SK-N-SH (cell line): ENCODE measurements at regions not wholly inside any gene's neighbourhood (a gene's known extent, or its start where the extent isn't known, plus 50 kb on each side); places are given as distances from the start of the nearest gene placed in this dataset.

Source experiments
- CTCF ChIA-PET: fragments of 300-600, 350-600 bp; formaldehyde crosslinking; extraction: SDS; loops from one replicate; lab custom pipeline; 2021; lab: Yijun Ruan, JAX
- POLR2A ChIA-PET: fragments of 350-600 bp; sonication (Branson Sonifier 250); formaldehyde crosslinking; extraction: SDS; loops from one replicate; lab custom pipeline; 2020; ENCODE audit warnings: antibody characterized with exemption, inconsistent platforms; lab: Yijun Ruan, JAX
- DNase-seq: peaks from one replicate; pipeline ENCODE4 v3.0.0; 2012
- H2AFZ ChIP-seq: fragments of 200-600 bp; sonication (generic); 2 replicates; pipeline ENCODE4 v1.8.1; 2016; ENCODE audit warnings: antibody characterized with exemption, mild to moderate bottlenecking, low read depth
- H3F3A ChIP-seq: fragments of 200-600 bp; sonication (generic); replicated peaks from 2 replicates; pipeline ENCODE3; 2016; ENCODE audit warnings: antibody characterized with exemption, mild to moderate bottlenecking; ENCODE audit not compliant: insufficient read depth
- H3K27ac ChIP-seq, 2 experiments: fragments of 200-500 bp in 1 of 2; fragments of 200-600 bp in 1 of 2; sonication (Bioruptor generic) in 1 of 2; sonication (generic), shearing (Covaris generic) in 1 of 2; 2 replicates each; pipeline versions ENCODE4 v1.5.1 to v1.6.1; 2014 to 2016; ENCODE audit warnings: low read depth in 2 of 2, inconsistent platforms in 1 of 2, low read length in 1 of 2, mild to moderate bottlenecking in 1 of 2, mixed read lengths in 1 of 2
- H3K27me3 ChIP-seq: fragments of 200-600 bp; sonication (generic), shearing (Covaris generic); 2 replicates; pipeline ENCODE4 v1.6.1; 2016; ENCODE audit warnings: mixed run types; ENCODE audit not compliant: insufficient read depth
- H3K36me3 ChIP-seq, 2 experiments: fragments of 200-500 bp in 1 of 2; fragments of 200-600 bp in 1 of 2; sonication (Bioruptor generic) in 1 of 2; sonication (generic) in 1 of 2; replicated peaks in 1 of 2; 2 replicates each; pipeline versions ENCODE3 to v1.5.1; 2014 to 2016; ENCODE audit warnings: low read length in 1 of 2, mild to moderate bottlenecking in 1 of 2; ENCODE audit not compliant: insufficient read depth in 2 of 2, control insufficient read depth in 1 of 2
- H3K4me1 ChIP-seq, 2 experiments: fragments of 200-500 bp in 1 of 2; fragments of 200-600 bp in 1 of 2; sonication (Bioruptor generic) in 1 of 2; sonication (generic), shearing (Covaris generic) in 1 of 2; 2 replicates each; pipeline versions ENCODE4 v1.5.1 to v1.6.1; 2014 to 2016; ENCODE audit warnings: low read depth in 1 of 2, low read length in 1 of 2, mixed run types in 1 of 2; ENCODE audit not compliant: insufficient read depth in 2 of 2, control insufficient read depth in 1 of 2
- H3K4me2 ChIP-seq: fragments of 200-600 bp; sonication (generic), shearing (Covaris generic); 2 replicates; pipeline ENCODE4 v1.6.1; 2017; ENCODE audit warnings: mixed run types
- H3K4me3 ChIP-seq, 2 experiments: fragments of 200-500 bp in 1 of 2; fragments of 200-600 bp in 1 of 2; sonication (Bioruptor generic) in 1 of 2; sonication (generic), shearing (Covaris generic) in 1 of 2; 2 replicates each; pipeline versions ENCODE4 v1.5.1 to v1.8.1; 2014 to 2016; ENCODE audit warnings: low read depth in 2 of 2, inconsistent platforms in 1 of 2, low read length in 1 of 2, mild to moderate bottlenecking in 1 of 2, mixed read lengths in 1 of 2, moderate library complexity in 1 of 2
- H3K79me2 ChIP-seq: fragments of 200-600 bp; sonication (generic); 2 replicates; pipeline ENCODE4 v1.8.1; 2017; ENCODE audit warnings: mild to moderate bottlenecking; ENCODE audit not compliant: insufficient read depth
- H3K9ac ChIP-seq: fragments of 200-600 bp; sonication (generic); 2 replicates; pipeline ENCODE4 v1.6.1; 2017; ENCODE audit warnings: mixed run types
- H3K9me2 ChIP-seq: fragments of 200-600 bp; sonication (generic); 2 replicates; pipeline ENCODE4 v1.6.1; 2017; ENCODE audit warnings: mixed run types
- H3K9me3 ChIP-seq: fragments of 200-600 bp; sonication (generic); 2 replicates; pipeline ENCODE4 v1.6.1; 2017; ENCODE audit warnings: mixed run types, mild to moderate bottlenecking, moderate library complexity
- H4K20me1 ChIP-seq: fragments of 200-600 bp; sonication (generic); 2 replicates; pipeline ENCODE4 v1.6.1; 2017; ENCODE audit warnings: mild to moderate bottlenecking, mixed run types; ENCODE audit not compliant: insufficient read depth
- CTCF ChIP-seq: fragments of 200-600 bp; sonication (generic); IDR thresholded peaks from 2 replicates; pipeline ENCODE4 v1.6.1; 2017; ENCODE audit warnings: antibody characterized with exemption, mild to moderate bottlenecking, moderate library complexity
- ELF1 ChIP-seq: IDR thresholded peaks from 2 replicates; pipeline ENCODE4 v1.4.0; 2012
- EP300 ChIP-seq, 2 experiments: IDR thresholded peaks; 2 replicates each; pipeline versions ENCODE4 v1.4.0 to v1.6.1; 2012; ENCODE audit warnings: borderline replicate concordance in 1 of 2, low read depth in 1 of 2, low read length in 1 of 2
- FOXJ3 ChIP-seq: sonication (generic); formaldehyde crosslinking; IDR thresholded peaks from 2 replicates; pipeline ENCODE4 v1.5.1; 2020; ENCODE audit warnings: mild to moderate bottlenecking, missing genetic modification reagents
- GABPA ChIP-seq: IDR thresholded peaks from 2 replicates; pipeline ENCODE4 v1.4.0; 2012; ENCODE audit warnings: low read depth, mild to moderate bottlenecking
- GATA2 ChIP-seq: sonication (generic); formaldehyde crosslinking; IDR thresholded peaks from 2 replicates; pipeline ENCODE4 v1.5.0; 2020; ENCODE audit warnings: mild to moderate bottlenecking, missing genetic modification reagents
- IRF3 ChIP-seq: fragments of 150-350 bp; IDR thresholded peaks from 2 replicates; pipeline ENCODE4 v1.6.1; 2016; ENCODE audit warnings: mild to moderate bottlenecking, low read depth, low read length
- MAX ChIP-seq: IDR thresholded peaks from 2 replicates; pipeline ENCODE4 v1.4.0; 2012; ENCODE audit warnings: low read depth
- MXI1 ChIP-seq: IDR thresholded peaks from 2 replicates; pipeline ENCODE4 v1.6.1; 2012; ENCODE audit warnings: mild to moderate bottlenecking, low read depth, low read length, improper control_type of control experiment
- NFIC ChIP-seq: IDR thresholded peaks from 2 replicates; pipeline ENCODE4 v1.4.0; 2012; ENCODE audit warnings: borderline replicate concordance
- NRF1 ChIP-seq: IDR thresholded peaks from 2 replicates; pipeline ENCODE4 v1.6.1; 2012; ENCODE audit warnings: low read depth, mild to moderate bottlenecking, low read length
- POLR2AphosphoS5 ChIP-seq: IDR thresholded peaks from 2 replicates; pipeline ENCODE4 v1.6.1; 2012; ENCODE audit warnings: low read depth, low read length
- RFX5 ChIP-seq: IDR thresholded peaks from 2 replicates; pipeline ENCODE4 v1.6.1; 2012; ENCODE audit warnings: mild to moderate bottlenecking, improper control_type of control experiment, low read length
- RXRA ChIP-seq: IDR thresholded peaks from 2 replicates; pipeline ENCODE4 v1.4.0; 2012; ENCODE audit warnings: low read depth, mild to moderate bottlenecking, borderline replicate concordance
- SMC3 ChIP-seq: IDR thresholded peaks from 2 replicates; pipeline ENCODE4 v1.6.1; 2012; ENCODE audit warnings: low read depth, low read length, improper control_type of control experiment
- TAF1 ChIP-seq: IDR thresholded peaks from 2 replicates; pipeline ENCODE4 v1.6.1; 2012; ENCODE audit warnings: low read depth, mild to moderate bottlenecking, low read length, moderate library complexity, borderline replicate concordance
- USF1 ChIP-seq: IDR thresholded peaks from 2 replicates; pipeline ENCODE4 v1.4.0; 2012; ENCODE audit warnings: low read depth, borderline replicate concordance
- USF2 ChIP-seq: fragments of 150-350 bp; IDR thresholded peaks from 2 replicates; pipeline ENCODE4 v1.6.1; 2017; ENCODE audit warnings: antibody characterized with exemption, low read length, low read depth, borderline replicate concordance
- YY1 ChIP-seq: IDR thresholded peaks from 2 replicates; pipeline ENCODE4 v1.4.0; 2012; ENCODE audit warnings: low read depth, mild to moderate bottlenecking
- ZBTB33 ChIP-seq: IDR thresholded peaks from 2 replicates; pipeline ENCODE4 v1.4.0; 2012; ENCODE audit warnings: low read depth, borderline replicate concordance
- WGBS: methylation state at CpG from one replicate; pipeline ENCODE4 v1.1.6; 2017; ENCODE audit warnings: low lambda C conversion rate; 5-methylcytosine and 5-hydroxymethylcytosine counted together

GRCh38 chr6:163955756-163956155, 541.2 kb downstream of the QKI start (continued):
- no peak for TF ChIP-seq USF2
- TF ChIP-seq GATA2 (CRISPR knock-in tag): no peak
- no peak for TF ChIP-seq RFX5
- TF ChIP-seq GABPA: no peak
- no peak for TF ChIP-seq NFIC
- TF ChIP-seq YY1: no peak
- no peak for TF ChIP-seq SMC3
- no peak for TF ChIP-seq TAF1
- TF ChIP-seq, all 33 proteins: peak for 0

GRCh38 chr6:163955096-163955495, 540.6 kb downstream of the QKI start:
- no peaks in the 10 kb centered on the region for H3K9me3 ChIP-seq
- H3K9ac ChIP-seq: no peak overlapping the region
- H3K79me2 ChIP-seq: no peaks in the 10 kb centered on the region
- no peaks in the 10 kb centered on the region for H4K20me1 ChIP-seq
- no peaks in the 10 kb centered on the region for H3K4me1 ChIP-seq
- H3F3A ChIP-seq: no peaks in the 10 kb centered on the region
- H3K36me3 ChIP-seq: no peaks in the 10 kb centered on the region
- H3K27me3 ChIP-seq: no peaks in the 10 kb centered on the region
- no peak overlapping the region for H3K27ac ChIP-seq
- H3K4me2 ChIP-seq: no peak overlapping the region
- DNase-seq: no peak
- WGBS: 64% methylated on average over 4 of the region's 4 CpGs
- no peak overlapping the region for H2AFZ ChIP-seq
- no peak for TF ChIP-seq USF1
- TF ChIP-seq FOXJ3 (CRISPR knock-in tag): no peak
- ChIA-PET POLR2A (no interaction called here), CTCF (interaction anchor here (0.9 to 1.2 kb wide), 4 partner anchors 46 to 539 kb away, joined by 3 read pairs; no protein-coding TSS in a partner anchor)
- H3K4me3 ChIP-seq: no peak overlapping the region
- H3K9me2 ChIP-seq: no peaks in the 10 kb centered on the region

- 34% methylated on average over 5 of the region's 5 CpGs for WGBS
- no peaks in the 10 kb centered on the region for H3K4me1 ChIP-seq
- H3F3A ChIP-seq: no peaks in the 10 kb centered on the region
- no peak overlapping the region for H3K9ac ChIP-seq
- H3K27me3 ChIP-seq: no peaks in the 10 kb centered on the region
- H3K27ac ChIP-seq: no peak overlapping the region
- CTCF ChIA-PET: interaction anchor here (0.9 to 2.0 kb wide), 5 partner anchors 12 to 974 kb away, joined by 3 to 8 read pairs (median 3); no protein-coding TSS in a partner anchor
- no peaks in the 10 kb centered on the region for H3K79me2 ChIP-seq
- H3K4me2 ChIP-seq: no peak overlapping the region
- no peaks in the 10 kb centered on the region for H4K20me1 ChIP-seq
- no peak for DNase-seq
- POLR2A ChIA-PET: no interaction called here
- no peak overlapping the region for H3K4me3 ChIP-seq
- no peak overlapping the region; the same call in 1 of the 2 replicates for H2AFZ ChIP-seq
- no peaks in the 10 kb centered on the region for H3K9me2 ChIP-seq
- no peaks in the 10 kb centered on the region for H3K36me3 ChIP-seq
- H3K9me3 ChIP-seq: no peaks in the 10 kb centered on the region
- no peak for TF ChIP-seq IRF3
- TF ChIP-seq NRF1: no peak
- TF ChIP-seq MAX: no peak
- TF ChIP-seq EP300 (IDR thresholded peaks at IDR 0.05; ENCODE audit: borderline replicate concordance in 1 of 2, low read depth in 1 of 2, low read length in 1 of 2): no peak
- TF ChIP-seq ZBTB33: no peak
- TF ChIP-seq MXI1: no peak
- TF ChIP-seq CTCF: no peak
- no peak for TF ChIP-seq ELF1
- TF ChIP-seq RXRA: no peak
- no peak for TF ChIP-seq POLR2AphosphoS5
- TF ChIP-seq FOXJ3 (CRISPR knock-in tag): no peak
These were observed 539.7 kb downstream of the QKI start for GRCh38 chr6:163954088-163954775.
